Ishikawa (cell line): ENCODE measurements at regions not wholly inside any gene's neighbourhood (a gene's known extent, or its start where the extent isn't known, plus 50 kb on each side); places are given as distances from the start of the nearest gene placed in this dataset.

Experiments used
- CEBPB ChIP-seq: IDR thresholded peaks from 2 replicates; pipeline ENCODE4 v1.6.1; 2012
- CREB1 ChIP-seq: IDR thresholded peaks from 2 replicates; pipeline ENCODE4 v1.6.1; 2012; ENCODE audit warnings: low read depth
- EGR1 ChIP-seq: IDR thresholded peaks from 2 replicates; pipeline ENCODE4 v1.6.1; 2012
- EP300 ChIP-seq: IDR thresholded peaks from 2 replicates; pipeline ENCODE4 v1.6.1; 2012; ENCODE audit warnings: borderline replicate concordance
- FOXM1 ChIP-seq: IDR thresholded peaks from 2 replicates; pipeline ENCODE4 v1.6.1; 2012; ENCODE audit warnings: low read depth, borderline replicate concordance
- NFIC ChIP-seq: IDR thresholded peaks from 2 replicates; pipeline ENCODE4 v1.6.1; 2012
- RAD21 ChIP-seq: IDR thresholded peaks from 2 replicates; pipeline ENCODE4 v1.6.1; 2012; ENCODE audit warnings: low read depth
- TAF1 ChIP-seq: IDR thresholded peaks from 2 replicates; pipeline ENCODE4 v1.6.1; 2012; ENCODE audit warnings: low read depth, mild to moderate bottlenecking
- TCF12 ChIP-seq: IDR thresholded peaks from 2 replicates; pipeline ENCODE4 v1.6.1; 2012; ENCODE audit warnings: low read depth
- TEAD4 ChIP-seq: IDR thresholded peaks from 2 replicates; pipeline ENCODE4 v1.6.1; 2012
- YY1 ChIP-seq: IDR thresholded peaks from 2 replicates; pipeline ENCODE4 v1.6.1; 2012; ENCODE audit warnings: low read depth
- ZBTB7A ChIP-seq: IDR thresholded peaks from 2 replicates; pipeline ENCODE4 v1.6.1; 2012; ENCODE audit warnings: low read depth
- TF ChIP-seq, protein P1 (sequence below): IDR thresholded peaks from 2 replicates; pipeline ENCODE4 v1.6.1; 2012
- TF ChIP-seq, protein P2 (sequence below): IDR thresholded peaks from 2 replicates; pipeline ENCODE4 v1.6.1; 2012; ENCODE audit warnings: low read depth, mild to moderate bottlenecking
- TF ChIP-seq, protein P3 (sequence below): IDR thresholded peaks from 2 replicates; pipeline ENCODE4 v1.6.1; 2012

DNA sequence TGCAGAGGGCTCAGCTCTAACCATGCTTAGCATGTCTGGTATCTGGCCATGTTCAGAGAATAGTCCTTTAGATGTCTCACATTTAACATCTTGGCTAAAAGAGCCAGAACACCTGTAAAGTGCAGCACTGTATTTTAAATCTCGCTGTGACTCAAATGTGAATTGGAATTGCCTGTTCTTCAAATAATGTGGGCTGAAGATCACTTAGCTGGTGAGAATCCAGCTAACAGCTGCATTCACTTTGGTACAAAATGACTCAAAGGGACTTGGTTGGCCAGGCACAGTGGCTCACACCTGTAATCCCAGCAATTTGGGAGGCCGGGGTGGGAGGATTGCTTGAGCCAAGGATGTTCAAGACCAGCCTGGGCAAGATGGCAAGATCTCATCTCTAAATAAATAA, 63.5 kb upstream of the PLAC8 start:
- TF ChIP-seq, protein P1, sequence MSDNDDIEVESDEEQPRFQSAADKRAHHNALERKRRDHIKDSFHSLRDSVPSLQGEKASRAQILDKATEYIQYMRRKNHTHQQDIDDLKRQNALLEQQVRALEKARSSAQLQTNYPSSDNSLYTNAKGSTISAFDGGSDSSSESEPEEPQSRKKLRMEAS: no peak
- no peak for TF ChIP-seq TAF1
- TF ChIP-seq TEAD4: no peak
- no peak for TF ChIP-seq CEBPB
- TF ChIP-seq EP300: no peak
- TF ChIP-seq, protein P2, sequence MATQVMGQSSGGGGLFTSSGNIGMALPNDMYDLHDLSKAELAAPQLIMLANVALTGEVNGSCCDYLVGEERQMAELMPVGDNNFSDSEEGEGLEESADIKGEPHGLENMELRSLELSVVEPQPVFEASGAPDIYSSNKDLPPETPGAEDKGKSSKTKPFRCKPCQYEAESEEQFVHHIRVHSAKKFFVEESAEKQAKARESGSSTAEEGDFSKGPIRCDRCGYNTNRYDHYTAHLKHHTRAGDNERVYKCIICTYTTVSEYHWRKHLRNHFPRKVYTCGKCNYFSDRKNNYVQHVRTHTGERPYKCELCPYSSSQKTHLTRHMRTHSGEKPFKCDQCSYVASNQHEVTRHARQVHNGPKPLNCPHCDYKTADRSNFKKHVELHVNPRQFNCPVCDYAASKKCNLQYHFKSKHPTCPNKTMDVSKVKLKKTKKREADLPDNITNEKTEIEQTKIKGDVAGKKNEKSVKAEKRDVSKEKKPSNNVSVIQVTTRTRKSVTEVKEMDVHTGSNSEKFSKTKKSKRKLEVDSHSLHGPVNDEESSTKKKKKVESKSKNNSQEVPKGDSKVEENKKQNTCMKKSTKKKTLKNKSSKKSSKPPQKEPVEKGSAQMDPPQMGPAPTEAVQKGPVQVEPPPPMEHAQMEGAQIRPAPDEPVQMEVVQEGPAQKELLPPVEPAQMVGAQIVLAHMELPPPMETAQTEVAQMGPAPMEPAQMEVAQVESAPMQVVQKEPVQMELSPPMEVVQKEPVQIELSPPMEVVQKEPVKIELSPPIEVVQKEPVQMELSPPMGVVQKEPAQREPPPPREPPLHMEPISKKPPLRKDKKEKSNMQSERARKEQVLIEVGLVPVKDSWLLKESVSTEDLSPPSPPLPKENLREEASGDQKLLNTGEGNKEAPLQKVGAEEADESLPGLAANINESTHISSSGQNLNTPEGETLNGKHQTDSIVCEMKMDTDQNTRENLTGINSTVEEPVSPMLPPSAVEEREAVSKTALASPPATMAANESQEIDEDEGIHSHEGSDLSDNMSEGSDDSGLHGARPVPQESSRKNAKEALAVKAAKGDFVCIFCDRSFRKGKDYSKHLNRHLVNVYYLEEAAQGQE: no peak
- no peak for TF ChIP-seq TCF12
- no peak for TF ChIP-seq EGR1
- TF ChIP-seq RAD21: no peak
- TF ChIP-seq YY1: no peak
- TF ChIP-seq ZBTB7A: no peak

DNA sequence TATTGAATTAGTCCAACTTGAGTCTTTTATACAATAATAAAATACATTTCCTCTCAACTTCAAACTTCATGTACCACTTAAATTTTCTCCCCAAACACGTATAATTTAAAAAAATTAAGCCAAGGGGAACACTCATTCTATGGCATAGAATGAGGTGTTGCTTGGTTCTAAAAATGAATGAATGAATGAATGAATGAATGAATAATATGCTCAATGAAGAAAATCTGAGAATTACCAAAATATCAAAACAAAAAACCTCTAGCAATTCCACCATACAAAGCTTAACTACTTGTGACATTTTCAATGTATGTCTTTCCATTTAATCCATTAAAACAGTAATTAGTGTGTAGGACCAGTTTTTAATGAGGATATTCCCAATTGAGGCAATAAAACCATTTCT, 62.7 kb upstream of the PLAC8 start:
- TF ChIP-seq, protein P2: no peak
- TF ChIP-seq NFIC: no peak
- no peak for TF ChIP-seq ZBTB7A
- TF ChIP-seq TAF1: no peak
- no peak for TF ChIP-seq RAD21
- TF ChIP-seq, protein P1: no peak
- TF ChIP-seq TCF12: no peak
- TF ChIP-seq TEAD4: no peak
- no peak for TF ChIP-seq CEBPB
- TF ChIP-seq, protein P3, sequence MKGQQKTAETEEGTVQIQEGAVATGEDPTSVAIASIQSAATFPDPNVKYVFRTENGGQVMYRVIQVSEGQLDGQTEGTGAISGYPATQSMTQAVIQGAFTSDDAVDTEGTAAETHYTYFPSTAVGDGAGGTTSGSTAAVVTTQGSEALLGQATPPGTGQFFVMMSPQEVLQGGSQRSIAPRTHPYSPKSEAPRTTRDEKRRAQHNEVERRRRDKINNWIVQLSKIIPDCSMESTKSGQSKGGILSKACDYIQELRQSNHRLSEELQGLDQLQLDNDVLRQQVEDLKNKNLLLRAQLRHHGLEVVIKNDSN: no peak
- TF ChIP-seq EP300: no peak
- TF ChIP-seq CREB1: no peak
- no peak for TF ChIP-seq FOXM1
- TF ChIP-seq YY1: no peak
- TF ChIP-seq EGR1: no peak

DNA sequence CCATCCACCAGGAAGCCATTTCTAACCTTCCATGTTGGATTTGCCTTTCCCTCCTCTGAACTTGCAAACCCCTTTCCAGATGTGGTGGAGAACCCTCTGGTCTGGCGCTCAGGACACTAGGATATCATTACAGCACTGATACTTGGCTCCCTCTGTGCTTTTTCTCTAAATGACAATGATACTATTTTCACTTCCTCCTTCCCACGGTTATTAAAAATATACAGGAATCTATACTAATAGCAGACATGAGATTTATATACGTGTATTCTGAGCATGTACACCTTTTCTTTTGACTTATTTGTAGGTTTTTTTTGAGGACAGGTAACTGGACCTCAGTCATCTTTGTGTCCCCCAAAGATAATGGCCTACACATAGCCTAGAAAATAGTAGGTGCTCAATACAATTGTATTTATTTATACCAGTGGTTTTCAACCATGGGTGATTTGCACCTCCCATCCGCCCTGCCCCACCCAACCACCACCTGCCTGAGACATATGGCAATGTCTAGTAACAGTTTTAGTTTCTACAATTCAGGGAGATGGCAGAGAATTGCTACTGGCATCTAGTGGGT, 60.4 kb upstream of the PLAC8 start:
- TF ChIP-seq EGR1 (no peak), CEBPB (no peak), NFIC (no peak), YY1 (no peak), RAD21 (no peak), FOXM1 (no peak), TCF12 (no peak), EP300 (no peak), CREB1 (no peak), TEAD4 (no peak)
- TF ChIP-seq, protein P1: no peak

DNA sequence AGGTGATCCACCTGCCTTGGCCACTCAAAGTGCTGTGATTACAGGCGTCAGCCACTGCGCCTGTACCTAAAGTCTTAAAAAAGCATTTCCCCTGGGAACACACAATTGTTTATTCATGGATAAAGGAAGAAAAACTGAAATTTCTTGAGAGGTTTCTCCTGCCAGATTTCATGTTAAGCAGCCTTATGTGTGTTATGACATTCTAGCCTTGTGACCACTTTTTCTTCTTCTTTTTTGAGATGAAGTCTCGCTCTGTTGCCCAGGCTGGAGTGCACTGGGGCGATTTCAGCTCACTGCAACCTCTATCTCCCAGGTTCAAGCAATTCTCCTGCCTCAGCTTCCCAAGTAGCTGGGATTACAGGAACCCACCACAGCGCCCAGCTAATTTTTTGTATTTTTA, 57.8 kb upstream of the PLAC8 start:
- TF ChIP-seq, protein P1: no peak
- no peak for TF ChIP-seq EP300
- TF ChIP-seq CREB1: no peak
- TF ChIP-seq FOXM1: no peak
- no peak for TF ChIP-seq ZBTB7A
- TF ChIP-seq, protein P3: no peak
- TF ChIP-seq, protein P2: no peak
- no peak for TF ChIP-seq TAF1
- TF ChIP-seq EGR1: no peak
- TF ChIP-seq CEBPB: no peak
- TF ChIP-seq NFIC: no peak
- no peak for TF ChIP-seq RAD21
- TF ChIP-seq TEAD4: no peak
- no peak for TF ChIP-seq YY1
- no peak for TF ChIP-seq TCF12
